ENCODE measurements at regions not wholly inside any gene's neighbourhood (a gene's known extent, or its start where the extent isn't known, plus 50 kb on each side); places are given as distances from the start of the nearest gene placed in this dataset.

- TF ChIP-seq MAX (IDR thresholded peaks at IDR 0.05; ENCODE audit: insufficient read depth, insufficient read length): no peak
- TF ChIP-seq CTCF (IDR thresholded peaks at IDR 0.05; ENCODE audit: extremely low read depth in 1 of 2, insufficient read depth in 1 of 2, low read depth in 1 of 2, low read length in 2 of 2): no peak
- no peak for TF ChIP-seq EZH2 (IDR thresholded peaks at IDR 0.05; ENCODE audit: borderline replicate concordance, low read depth, low read length, severe bottlenecking)
- no peak for TF ChIP-seq POLR2AphosphoS5 (IDR thresholded peaks at IDR 0.05; ENCODE audit: insufficient read depth, low read depth, low read length)
- TF ChIP-seq POLR2A (IDR thresholded peaks at IDR 0.05; ENCODE audit: low read depth, low read length): no peak
- no peak for TF ChIP-seq MYC (IDR thresholded peaks at IDR 0.05; ENCODE audit: low read depth, low read length)
- TF ChIP-seq FOS (IDR thresholded peaks at IDR 0.05; ENCODE audit: borderline replicate concordance, insufficient read depth, low read length): no peak
- no peak for TF ChIP-seq GATA2 (IDR thresholded peaks at IDR 0.05; ENCODE audit: insufficient read depth, insufficient read length, low read depth, low read length)
- TF ChIP-seq JUN (IDR thresholded peaks at IDR 0.05; ENCODE audit: borderline replicate concordance, insufficient read depth, insufficient read length, low read depth): no peak
Measured at GRCh38 chr13:22085001-22085400, 414.1 kb downstream of the FGF9 start.

Measured in endothelial cell of umbilical vein (primary cell).